HG03571 (cell line): ENCODE measurements at regions not wholly inside any gene's neighbourhood (a gene's known extent, or its start where the extent isn't known, plus 50 kb on each side); places are given as distances from the start of the nearest gene placed in this dataset.

Experiments
- ATAC-seq: cut with Tn5 transposase; IDR thresholded peaks from one replicate; pipeline ENCODE4 v1.9.1; 2021; ENCODE audit not compliant: unreplicated experiment

DNA sequence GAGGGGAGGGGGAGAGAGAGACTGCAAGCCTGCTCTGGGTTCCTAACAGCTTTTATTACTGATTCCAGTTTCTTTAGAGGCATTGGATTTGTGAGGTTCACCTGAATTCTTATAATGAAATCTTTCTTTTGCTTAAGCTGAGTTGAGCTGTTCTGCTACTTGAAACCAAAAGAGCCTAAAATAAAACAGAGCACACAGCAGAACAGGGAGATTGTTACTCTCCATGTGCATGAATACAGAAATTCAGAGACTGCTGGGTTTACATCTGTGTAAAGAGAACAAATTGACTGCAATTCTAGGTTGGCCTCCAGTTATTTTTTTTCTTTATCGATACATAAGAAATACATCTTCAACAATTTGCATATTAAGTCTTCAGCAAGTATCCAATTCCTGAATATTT is 168.8 kb upstream of the NRIP1 start:
- no peak for ATAC-seq

DNA sequence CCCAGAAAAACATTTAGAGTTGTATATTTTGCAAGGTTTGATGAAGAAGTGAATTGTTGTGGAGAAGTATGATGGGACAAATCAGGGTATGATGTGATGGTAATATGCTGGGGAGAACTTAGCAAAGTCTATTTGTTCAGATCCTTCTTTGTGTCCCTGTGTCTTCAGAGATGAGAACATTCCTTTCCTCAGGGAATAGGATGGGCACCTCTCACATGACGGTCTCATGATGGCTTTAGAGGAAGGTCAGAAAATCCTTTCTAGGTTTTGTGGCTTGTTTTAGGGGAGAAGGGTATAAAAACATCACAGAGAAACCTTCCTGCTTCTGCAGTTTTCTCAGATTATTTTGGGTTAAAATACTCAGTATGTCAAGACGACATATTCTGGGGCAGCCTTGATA is 171.3 kb upstream of the NRIP1 start:
- no peak for ATAC-seq

DNA sequence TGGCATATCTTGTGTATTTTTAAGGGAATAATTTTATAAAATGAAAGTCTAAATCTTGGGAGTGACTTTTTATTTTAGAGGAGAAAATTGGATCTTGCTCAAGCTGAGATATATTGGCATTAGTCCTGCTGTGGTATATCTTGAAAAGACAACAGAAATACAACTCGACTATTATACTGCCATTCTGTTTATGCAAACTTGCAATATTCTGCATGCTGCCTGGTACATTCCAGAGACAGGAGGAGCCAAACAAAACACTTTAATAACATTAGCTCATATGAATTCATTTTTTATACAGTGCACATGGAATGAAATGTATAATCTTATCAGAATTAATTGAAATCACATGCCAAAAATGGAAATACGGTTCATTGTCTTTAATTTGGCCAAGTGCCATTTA is 176.0 kb upstream of the NRIP1 start:
- no peak for ATAC-seq

DNA sequence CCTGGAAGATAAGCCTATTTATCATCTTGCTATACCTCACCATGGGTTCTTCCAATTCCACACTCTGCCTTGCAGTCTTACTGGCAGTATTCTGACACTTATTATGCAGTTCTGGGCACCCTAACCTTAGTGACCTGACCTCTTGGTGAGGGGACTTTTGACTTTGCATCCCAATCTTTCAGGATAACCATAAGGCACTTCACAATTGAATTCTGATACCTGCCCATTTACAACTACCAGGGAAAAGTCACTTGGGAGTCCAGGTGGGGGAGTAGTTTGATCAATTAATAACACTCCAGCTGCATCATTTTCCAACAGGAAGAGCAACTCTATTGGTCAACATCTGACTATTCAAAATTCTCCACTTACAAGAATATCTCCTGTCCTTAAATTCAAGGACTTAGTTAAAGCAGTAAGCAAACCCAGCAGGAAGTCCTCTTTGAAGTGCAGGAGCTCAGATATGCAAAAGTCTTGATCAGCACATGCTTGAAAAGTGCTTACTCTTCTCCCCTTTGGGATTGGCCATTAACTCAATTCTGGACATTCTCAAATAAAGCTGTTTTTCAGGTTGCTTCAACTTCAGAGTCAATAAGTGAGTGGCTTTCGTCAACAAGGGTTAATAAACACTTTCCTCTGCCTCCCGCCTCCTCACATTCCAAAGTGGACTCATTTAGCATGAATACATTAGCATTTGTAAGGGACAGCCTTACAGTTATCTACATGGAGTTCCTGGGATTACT is 177.4 kb upstream of the NRIP1 start:
- no peak for ATAC-seq

DNA sequence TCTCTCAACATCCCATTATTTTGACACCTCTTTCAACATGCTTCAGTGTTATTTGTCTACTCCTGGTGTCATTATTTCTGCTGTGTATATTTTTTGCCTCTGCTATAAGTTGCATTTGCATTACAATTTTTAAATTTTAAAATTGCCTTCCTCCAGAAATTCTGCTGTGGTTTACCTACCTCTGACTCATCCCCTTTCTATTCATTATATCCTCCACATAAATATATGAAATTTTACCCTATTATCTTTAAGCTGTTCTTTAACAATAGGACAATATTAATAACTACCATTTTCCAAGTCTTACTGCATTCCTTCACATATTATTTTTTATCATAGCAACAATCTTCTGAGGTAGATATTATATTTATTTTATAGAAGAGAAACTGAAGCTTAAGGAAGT is 178.1 kb upstream of the NRIP1 start:
- no peak for ATAC-seq

DNA sequence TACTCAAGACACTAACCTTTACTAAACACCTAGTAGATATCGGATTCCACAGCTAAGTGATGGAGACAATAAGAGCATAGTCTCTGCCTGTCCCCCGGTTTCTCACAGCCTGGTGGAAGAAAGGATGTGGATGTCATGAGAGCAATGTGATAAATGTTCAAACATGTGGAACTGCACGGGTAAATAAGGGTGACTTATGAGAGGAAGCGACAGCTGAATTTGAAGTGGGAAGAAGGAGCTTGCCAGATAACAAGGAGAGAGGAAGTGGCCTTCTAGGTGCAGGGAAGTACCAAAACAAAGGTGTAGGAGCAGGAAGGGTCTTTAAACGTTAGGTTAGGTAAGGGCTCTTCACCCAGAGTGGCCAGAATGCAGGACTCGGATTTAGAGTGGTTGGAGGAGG is 178.6 kb upstream of the NRIP1 start:
- ATAC-seq: no peak

DNA sequence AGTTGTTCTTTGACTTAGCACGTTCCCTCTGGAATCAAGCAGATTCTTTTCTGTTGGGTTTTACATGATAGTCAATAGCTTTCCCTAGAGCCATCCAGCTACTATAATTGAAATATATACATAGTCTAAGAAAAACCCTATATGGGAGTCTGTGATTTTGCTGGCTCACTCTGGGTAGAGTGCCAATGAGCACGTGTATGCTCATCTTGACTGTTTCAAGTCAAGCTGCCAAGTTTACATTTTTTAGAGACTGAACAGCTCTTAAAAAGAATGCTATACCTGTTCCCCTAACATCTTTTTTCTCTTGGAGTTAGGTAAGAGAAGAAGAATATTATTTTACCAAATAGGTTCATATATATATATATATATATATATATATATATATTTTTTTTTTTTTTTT is 182.8 kb upstream of the NRIP1 start:
- no peak for ATAC-seq

DNA sequence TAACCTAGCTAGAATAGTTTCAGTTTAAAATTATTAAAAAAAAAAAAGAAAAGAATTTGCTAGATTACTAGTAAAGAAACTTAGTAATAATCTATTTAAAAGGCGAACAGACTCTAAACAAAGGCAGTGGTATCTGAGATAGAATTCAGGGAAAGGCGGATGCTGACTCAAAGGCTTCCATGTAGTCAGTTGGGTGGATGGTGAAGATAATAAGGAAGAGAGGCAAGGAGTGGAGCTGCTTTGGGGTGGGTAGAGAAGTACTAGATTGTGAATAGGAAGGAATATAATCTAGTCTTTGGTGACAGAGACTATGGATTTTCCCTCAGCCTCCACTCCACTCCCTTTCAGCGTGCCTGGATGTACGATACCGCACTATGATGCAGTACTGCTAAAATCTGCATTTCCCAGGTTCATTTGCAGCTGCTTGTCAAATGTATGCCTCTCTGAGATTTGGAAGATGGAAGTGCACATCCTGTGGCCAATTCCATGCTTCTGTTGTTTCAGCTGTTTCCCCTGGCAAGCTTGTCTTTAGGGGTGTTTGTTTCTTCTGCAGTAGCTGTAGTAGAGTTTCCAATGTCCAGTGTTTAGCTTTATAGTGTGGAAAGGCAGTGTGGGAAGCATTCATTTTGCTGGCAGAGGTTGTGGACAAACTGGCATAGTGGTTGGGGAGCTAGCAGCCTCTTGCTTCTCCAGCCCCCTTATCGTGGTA is 184.6 kb upstream of the NRIP1 start:
- no peak for ATAC-seq

DNA sequence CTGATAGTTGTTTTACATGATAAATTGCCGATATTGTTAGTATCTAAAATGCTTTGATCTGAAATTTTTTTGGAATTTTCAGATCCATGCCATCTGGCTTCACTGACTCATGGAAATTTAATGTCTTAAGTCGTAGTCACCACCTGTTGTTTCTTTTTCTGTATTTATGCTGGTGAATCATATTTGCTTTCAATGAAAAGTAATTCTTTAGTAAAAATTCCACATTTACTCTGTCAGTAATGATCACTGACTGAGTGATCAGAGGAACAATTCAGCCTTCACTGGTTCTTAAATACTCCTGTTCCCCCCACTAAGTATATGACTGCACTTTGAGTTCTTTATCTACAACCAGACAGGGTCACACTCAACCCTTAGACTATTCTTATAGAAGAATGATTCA is 185.6 kb upstream of the NRIP1 start:
- no peak for ATAC-seq

DNA sequence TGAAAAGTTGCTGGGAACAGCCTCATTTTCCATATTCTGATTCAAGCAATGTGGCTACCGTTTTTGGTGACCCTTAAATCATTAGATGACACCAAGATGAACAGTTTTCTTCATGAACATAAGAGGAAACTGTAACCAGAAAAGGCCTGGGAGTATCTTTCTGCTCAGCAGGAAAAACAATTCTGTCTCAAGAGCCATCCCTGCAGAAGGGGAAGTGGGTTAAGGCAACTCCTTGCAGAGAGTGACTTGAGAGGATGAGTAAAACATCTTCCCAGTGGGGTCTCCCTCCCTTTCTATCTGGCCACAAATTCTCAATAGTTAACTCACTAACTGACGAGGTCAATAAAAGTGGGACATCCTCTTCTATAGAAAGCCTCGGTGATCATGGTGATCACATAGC is 187.6 kb upstream of the NRIP1 start:
- ATAC-seq: no peak

DNA sequence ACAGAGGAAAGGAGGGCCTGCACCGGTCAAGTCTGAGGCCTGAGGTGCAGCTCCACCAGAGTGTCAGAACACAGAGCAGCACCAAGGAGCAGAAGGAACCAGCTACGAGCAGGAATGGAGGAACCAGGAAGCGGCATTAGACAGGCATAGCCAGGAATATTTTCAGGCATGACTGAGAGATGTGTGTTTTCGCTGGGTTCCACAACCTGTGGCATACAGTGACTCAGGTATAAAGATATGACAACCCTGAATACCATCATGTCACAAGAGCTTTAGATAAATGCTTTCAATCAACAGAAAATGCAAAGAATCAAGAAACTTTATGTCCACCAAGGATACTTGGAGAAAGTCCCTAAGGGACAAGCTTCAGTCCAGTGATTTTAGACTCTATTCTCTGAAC is 189.3 kb upstream of the NRIP1 start:
- no peak for ATAC-seq

DNA sequence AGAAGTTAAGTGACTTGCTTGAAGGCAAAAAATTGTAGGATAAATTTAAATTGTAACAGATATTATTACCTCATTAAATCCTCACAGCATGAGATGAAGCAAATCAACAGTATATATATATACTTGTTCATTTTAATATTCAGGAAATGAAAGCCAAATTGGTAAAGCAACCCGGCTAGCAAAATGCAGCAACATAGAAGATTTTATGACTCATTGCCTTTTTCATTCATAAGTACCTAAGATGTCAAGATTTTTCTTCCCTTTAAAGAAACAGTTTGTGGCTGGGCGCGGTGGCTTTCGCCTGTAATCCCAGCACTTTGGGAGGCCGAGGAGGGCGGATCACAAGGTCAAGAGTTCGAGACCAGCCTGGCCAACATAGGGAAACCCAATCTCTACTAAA is 190.5 kb upstream of the NRIP1 start:
- ATAC-seq: no peak

DNA sequence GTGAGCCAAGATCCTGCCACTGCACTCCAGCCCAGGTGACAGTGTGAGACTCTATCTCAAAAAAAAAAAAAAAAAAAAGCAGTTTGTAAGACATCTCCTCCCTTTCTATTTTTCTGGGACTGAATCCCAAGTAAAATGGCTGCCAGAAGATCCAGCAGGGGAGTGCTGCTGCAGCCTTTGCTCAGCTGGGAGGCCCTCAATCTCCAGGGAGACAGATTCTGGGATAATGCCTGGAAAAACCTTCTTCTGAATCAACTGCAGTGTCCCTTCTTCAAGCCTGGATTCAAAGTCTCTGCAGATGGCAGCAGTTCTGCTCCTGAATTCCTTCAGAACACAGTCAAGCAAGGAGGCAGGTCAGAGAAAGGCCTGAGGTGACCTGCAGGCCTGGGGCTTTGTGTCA is 191.0 kb upstream of the NRIP1 start:
- no peak for ATAC-seq

DNA sequence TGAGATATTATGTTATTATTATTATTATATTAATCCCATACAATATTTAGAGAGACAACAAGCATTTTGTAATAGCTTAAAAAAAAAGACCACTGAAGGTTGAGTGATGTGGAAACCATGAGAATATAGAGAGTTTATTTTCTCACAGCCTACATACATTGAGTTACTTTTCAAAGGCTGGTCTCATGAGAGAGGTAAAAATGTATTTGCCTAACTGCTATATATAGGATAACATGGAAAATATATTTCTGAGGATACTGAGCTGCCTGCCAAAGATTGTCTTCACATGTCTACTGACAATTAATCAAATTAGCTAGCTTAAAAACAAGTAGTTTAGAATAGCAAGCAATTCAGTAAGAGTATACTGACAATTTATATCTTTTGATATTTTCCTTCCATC is 192.2 kb upstream of the NRIP1 start:
- no peak for ATAC-seq

DNA sequence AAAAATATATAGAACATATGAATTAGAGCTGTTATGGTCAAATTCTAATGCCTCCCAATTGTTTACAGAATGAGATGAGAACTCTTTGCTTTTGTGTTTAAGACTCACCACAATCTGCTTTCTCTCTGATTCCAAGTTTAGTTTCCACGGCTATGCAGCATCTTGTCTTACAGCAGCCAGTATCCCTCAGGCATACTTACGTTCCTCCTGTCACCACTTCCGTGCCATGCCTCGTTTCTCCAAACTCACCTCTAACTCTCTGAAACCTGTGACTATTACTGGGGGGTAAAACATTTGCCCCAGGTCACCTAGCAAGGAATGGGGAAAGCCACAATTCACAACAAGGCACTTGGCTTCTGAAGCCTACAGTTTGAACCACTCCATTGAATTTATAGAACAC is 192.8 kb upstream of the NRIP1 start:
- no peak for ATAC-seq

DNA sequence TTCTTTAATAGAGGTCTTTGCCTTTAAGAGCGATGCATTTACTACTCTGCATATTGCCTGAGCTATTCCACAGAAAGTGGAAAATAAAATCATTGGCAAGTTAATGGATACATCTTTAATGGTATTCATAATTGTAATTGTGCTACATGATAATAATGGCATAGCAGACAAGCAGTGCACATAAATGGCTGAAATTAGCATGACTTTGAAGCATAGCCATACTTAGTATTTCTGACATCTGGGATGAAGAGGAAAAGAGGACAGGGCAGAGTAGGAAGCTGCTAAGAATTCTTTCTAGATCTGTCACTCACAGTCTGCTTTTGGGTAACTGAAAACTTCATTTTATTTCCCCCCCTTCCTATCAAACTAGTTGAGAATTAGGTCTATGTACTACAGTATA is 195.0 kb upstream of the NRIP1 start:
- no peak for ATAC-seq

DNA sequence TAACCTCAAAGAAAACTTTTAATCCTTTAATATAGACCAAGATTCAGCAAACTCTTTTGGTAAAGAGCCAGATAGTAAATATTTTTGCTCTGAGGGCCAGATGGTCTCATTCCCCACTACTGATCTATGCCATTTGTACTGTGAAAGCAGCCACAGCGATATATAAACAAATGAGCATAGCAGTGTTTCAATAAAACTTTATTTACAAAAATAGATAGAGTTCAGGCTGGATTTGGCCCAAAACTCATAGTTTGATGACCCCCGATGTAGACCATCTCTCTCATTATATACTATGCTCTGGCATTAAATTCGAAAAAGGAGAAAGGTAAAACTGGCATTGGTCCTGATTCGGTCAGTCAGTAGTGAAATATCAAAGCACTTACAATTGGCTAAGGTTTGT is 195.8 kb upstream of the NRIP1 start:
- no peak for ATAC-seq

DNA sequence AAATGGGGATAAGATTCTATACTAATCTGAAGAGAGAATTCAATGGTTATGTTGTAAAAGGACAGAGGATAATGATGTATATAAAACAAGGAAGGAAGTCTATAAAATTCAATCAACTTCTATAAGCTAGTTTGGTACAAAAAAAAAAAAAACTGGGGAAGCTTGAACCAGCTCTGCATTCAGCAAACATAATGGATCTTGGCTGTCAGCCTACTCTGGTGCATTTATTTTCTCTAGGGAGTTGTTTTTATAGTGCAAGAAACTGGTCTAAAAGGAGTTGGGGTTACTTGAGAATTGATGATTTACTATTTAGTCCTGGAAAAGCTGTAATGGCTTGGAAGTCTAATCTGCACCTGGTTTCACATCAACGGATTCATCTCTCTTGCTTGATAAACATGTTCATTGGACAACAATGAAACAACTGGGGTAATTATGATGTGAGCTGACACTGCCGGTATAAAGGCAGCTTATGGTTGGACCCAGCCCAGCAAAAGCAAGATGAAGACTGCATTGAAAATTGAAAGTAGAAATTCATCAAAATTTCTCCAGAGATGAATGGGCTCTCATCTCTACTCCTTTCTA is 199.4 kb upstream of the NRIP1 start:
- no peak for ATAC-seq

DNA sequence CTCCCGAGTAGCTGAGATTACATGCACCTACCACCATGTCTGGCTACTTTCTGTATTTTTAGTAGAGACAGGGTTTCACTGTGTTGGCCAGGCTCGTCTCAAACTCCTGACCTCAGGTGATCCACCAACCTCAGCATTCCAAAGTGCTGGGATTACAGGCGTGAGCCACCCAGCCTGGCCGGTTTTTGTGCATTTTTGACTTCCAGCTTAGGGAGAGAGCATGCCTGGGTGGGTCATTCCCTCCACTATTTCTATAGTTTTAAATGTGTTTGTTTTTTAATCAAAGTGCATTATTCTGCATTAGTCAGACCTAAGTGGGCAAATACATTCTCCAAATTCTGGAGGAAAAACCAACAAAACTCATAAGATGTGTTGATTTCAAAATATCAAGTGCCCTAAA is 207.4 kb upstream of the NRIP1 start:
- no peak for ATAC-seq

DNA sequence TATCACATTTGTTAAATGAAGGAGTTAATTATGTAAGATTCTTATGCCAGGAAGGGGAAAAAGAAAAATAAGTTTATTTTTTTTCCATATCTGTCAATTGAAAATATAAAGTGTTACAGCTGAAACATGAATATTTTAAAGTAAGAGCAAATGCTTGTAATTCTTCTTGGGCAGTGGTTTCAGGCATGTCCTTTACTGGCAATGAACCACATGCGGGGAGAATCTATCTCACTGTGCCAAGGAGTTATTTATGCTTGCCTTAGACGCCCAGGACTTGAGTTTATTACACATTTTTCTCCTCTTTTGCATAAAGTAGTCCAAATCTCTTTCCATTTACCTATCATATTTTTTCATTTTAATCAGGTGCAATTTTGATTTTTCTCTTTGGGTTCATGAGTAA is 207.8 kb upstream of the NRIP1 start:
- no peak for ATAC-seq

DNA sequence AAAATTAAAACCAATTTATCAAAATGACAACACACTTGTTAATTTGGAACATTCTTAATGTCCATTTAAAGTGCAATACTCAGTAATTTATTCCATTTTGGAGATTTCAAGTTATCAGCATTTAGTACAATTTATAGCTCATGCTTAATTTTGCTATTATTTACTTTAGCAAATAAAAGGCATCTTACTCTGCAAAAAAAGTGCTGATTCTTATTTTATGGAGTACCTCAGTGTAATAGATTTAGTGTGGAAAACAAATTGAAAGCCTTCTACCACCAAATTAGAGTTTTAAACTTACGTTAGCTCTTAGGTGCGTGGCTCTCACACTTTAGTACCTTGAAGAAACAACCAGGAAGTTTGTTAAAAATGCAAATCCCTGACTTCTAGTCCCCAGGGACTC is 208.4 kb upstream of the NRIP1 start:
- no peak for ATAC-seq

DNA sequence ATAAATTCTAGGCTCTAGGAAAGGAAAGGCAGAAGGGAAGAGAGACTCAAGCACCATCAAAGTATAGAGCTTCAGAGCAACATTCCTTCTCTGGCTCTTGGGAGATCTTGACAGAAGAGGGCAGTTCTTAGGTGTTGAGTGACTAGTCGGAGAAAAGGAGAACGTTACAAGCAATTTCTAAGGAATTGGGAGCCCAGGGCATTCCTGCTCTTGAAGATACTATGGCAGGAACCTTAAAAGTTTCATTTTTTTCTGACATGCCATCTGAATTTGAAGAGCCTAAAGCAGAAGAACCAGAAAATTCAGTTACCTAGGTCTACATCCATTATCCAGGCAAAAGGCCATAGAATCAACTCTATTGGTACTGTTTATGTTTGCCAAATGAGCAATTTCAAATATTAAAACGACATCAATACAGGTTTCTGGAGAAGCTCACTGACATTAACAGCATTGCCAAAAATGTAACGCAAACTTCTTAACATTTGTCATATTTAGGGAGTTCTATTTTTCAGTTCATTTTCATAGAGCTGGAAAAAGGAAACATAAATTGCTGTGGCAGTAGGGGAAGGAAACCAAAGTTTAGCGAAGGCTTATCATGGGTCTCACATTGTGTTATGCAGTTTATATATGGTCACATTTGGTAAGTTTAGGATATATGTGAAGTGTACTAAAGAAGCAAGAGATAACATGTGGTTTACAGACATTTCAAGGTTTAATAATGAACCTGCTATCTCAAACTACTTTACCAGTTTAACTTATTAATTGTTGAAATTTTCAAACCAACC is 210.1 kb upstream of the NRIP1 start:
- ATAC-seq: no peak
